ENCODE measurements at regions not wholly inside any gene's neighbourhood (a gene's known extent, or its start where the extent isn't known, plus 50 kb on each side); places are given as distances from the start of the nearest gene placed in this dataset.
A peak's percentile ranks its signal among the peaks of the same experiment; 100 is the strongest.
"Not testable (repeated sequence)": the region's sequence is repeated elsewhere in the genome, so short reads cannot be mapped to it uniquely, and the experiment has no call there.

DNA sequence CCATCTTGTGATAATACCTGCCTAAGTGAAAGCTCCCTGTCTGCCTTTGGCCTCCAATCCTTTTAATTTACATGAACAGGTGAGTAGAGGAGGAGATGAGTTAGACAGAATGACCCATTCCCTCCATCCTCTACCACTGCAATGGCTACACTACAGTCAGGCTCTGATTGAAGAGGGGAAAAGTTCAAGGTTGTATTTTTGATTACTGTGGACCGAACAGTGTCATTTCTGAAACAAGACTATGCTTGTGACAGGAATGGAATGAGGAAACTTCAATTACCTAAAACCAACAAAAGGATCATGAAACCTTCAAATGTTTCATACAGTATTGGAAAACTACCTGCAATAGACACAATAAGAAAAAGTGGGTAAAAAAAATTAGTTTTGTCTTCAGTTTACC is 85.5 kb upstream of the GBE1 start:
- no peak for DNase-seq (ENCODE audit: missing footprints)
- intact Hi-C loops (cut with DNase I): no loop called here
- no peak for ATAC-seq

GRCh38 chr3:81841540-81841939 is 80.1 kb upstream of the GBE1 start:
- DNase-seq (ENCODE audit: missing footprints) (no peak), ATAC-seq (no peak)

DNA sequence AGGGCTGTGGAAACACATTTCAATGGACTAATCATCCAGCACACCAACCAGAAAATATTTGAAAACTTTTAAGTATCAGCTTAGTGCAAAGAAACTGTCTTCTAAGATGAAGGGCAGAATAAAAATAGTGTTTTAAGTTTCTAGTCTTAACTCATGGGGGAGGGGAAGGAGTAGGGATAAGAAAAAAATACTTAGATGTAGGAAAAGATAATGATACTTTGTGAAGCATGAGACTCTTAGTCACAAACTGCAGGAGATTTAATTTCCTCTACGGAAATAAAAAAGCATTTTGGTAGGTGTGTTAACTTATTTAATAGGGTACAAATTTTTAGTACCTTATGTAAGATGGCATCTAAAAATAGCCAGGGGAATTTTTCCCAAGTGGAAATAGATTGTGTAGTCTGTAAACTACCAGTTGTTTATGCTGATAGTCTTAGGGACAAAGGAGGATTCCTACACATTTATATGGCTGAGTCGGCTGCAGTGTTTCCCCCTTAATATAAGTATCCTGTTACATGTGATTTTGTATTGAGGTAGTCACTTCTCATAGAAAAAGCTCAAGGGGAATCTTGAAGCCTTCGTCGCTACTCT is 78.2 kb upstream of the GBE1 start:
- intact Hi-C loops (cut with DNase I): loop anchor here (5.0 kb wide), 2 partner anchors 47 to 77 kb away; partner anchors contain the start of gene GBE1
- no peak for DNase-seq (ENCODE audit: missing footprints)
- no peak for ATAC-seq

More at GRCh38 chr3:81841540-81841939, 80.1 kb upstream of the GBE1 start:
- intact Hi-C loops (cut with DNase I): loop anchor here (5.0 kb wide), 2 partner anchors 49 to 79 kb away; partner anchors contain the start of gene GBE1

DNA sequence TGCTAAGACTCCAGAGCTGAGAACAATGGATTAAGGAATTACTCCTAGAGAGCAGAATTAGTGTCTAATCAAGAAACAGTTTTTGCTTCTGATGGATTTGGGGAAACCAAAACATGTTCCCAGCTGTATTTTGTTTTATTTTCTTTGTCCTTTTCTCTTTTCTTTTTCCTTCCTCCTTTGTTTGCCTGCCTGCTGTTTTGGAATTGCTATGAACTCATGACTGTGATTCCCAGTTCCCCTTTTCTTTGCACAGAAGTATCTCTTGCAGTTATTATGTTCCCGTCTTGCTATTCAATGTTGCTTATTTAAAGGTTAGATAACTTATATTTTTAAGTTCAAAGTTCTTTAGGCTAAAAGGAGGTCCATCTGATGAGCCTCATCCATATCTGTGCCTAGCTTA is 77.0 kb upstream of the GBE1 start:
- intact Hi-C loops (cut with DNase I): no loop called here
- DNase-seq (ENCODE audit: missing footprints) (no peak), ATAC-seq (peak; percentile 31)

GRCh38 chr3:81837071-81837593 is 75.7 kb upstream of the GBE1 start:
- intact Hi-C loops (cut with DNase I): no loop called here
- ATAC-seq: no peak
- DNase-seq (ENCODE audit: missing footprints): no peak

DNA sequence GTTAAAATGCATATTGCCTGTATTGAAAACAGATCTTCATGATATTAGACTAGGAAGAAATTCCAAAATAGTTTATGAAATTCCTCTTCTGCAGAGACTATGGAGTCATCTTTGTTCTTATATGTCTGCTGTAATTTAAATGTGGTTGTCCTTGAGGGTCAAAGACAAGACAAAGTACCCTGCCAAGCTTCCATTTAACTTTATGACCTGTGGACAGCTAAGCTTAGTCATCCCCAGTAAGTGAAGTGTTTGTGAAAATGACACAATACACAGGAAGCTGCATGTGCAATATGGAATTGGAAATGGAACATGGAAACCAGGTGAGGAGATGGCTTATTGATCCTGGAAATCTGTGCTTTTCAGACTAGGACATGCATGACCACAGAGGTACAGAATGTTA is 68.5 kb upstream of the GBE1 start:
- no peak for DNase-seq (ENCODE audit: missing footprints)
- ATAC-seq: no peak
- intact Hi-C loops (cut with DNase I): no loop called here

- intact Hi-C loops (cut with DNase I); ATAC-seq; DNase-seq (ENCODE audit: missing footprints): not testable (repeated sequence)
Measured at GRCh38 chr3:81829272-81829671, 67.8 kb upstream of the GBE1 start.

DNA sequence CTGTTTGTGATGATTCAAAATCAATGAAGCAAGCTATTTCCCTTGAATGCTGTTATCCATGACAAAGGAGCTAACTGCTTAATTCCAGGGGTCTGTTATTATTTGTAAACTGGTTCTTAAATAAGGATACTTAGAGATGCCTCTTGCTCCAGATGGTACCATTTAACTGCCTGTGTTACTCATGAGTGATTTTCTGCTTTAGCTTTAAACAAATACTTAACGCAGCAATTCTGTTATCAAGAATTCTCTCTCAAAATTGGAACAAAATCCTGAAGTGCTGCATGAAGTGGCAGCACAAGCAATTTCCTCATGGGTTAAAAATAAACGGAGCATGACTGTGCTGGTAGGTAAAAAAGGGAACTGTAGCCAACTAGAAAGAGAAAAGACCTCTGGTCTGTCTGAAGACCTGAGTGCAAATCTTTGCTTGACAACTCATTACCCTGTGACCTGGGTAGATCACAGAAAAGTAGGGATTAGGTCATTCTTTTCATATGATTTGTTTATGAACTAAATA is 62.5 kb upstream of the GBE1 start:
- intact Hi-C loops (cut with DNase I): loop anchor here (1.0 kb wide), 1 partner anchor 34 kb away; no protein-coding TSS in a partner anchor
- ATAC-seq (peak; percentile 79), DNase-seq (ENCODE audit: missing footprints) (no peak)

- DNase-seq (ENCODE audit: missing footprints) (no peak), ATAC-seq (no peak)
- intact Hi-C loops (cut with DNase I): no loop called here
Measured at GRCh38 chr3:81823086-81823485, 61.6 kb upstream of the GBE1 start.

DNA sequence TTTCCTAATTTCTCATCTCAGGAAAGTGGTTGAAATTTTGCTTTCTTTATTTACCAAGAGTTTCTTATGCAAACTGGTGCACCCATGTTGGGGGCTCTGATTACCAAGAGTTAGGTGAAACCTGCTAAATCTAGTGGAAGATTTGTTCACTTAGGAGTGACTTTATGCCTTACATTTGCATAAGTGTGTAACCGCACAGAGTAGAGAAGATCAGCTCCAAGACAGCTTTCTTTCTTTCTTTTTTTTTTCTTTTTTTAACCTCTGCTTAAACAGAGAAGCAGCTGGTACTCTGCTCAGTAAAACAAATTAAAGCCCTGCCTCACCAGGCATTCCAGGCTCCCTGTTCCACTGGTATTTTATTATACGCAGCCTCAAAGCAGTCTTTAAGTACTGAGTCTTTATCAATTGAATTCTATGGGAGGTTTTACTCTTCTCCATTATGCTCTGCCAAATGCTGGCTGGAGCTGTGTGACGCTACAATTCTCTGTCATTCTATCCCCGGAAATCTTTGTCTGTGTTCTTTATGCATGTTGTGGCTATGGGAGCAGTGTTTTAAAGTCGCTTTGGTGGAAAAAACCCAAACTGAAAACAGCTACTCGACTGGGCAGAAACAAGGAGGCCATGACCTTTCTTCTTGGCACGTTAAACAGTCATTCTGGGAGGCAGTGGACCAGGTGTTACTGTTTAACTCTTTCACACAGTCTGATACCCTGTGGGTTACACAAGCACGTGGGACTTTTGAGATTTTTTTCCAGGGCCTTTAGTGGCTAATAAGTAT is 55.2 kb upstream of the GBE1 start:
- DNase-seq (ENCODE audit: missing footprints): no peak
- intact Hi-C loops (cut with DNase I): no loop called here
- peak; percentile 28 for ATAC-seq

DNA sequence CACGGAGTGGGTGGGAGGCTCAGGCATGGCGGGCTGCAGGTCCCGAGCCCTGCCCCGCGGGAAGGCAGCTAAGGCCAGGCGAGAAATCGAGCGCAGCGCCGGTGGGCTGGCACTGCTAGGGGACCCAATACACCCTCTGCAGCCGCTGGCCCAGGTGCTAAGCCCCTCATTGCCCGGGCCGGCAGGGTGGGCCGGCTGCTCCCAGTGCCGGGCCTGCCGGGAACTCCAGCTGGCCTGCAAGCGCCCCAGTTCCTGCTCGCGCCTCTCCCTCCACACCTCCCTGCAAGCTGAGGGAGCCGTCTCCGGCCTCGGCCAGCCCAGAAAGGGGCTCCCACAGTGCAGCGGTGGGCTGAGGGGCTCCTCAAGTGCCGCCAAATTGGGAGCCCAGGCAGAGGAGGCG is 50.7 kb upstream of the GBE1 start:
- DNase-seq (ENCODE audit: missing footprints); intact Hi-C loops (cut with DNase I); ATAC-seq: not testable (repeated sequence)

Measured in Right ventricle myocardium inferior (tissue), 1 donor.